NT2/D1 (cell line): ENCODE measurements at regions not wholly inside any gene's neighbourhood (a gene's known extent, or its start where the extent isn't known, plus 50 kb on each side); places are given as distances from the start of the nearest gene placed in this dataset.

Experiments
- SUZ12 ChIP-seq: IDR thresholded peaks from 2 replicates; pipeline ENCODE4 v1.6.1; 2011; ENCODE audit not compliant: insufficient read length, insufficient read depth; ENCODE audit errors: extremely low read depth
- YY1 ChIP-seq: IDR thresholded peaks from 2 replicates; pipeline ENCODE4 v1.6.1; 2011; ENCODE audit not compliant: insufficient read length, insufficient read depth
- ZNF274 ChIP-seq: IDR thresholded peaks from 2 replicates; pipeline ENCODE4 v1.6.1; 2011; ENCODE audit warnings: mild to moderate bottlenecking, low read depth, low read length

DNA sequence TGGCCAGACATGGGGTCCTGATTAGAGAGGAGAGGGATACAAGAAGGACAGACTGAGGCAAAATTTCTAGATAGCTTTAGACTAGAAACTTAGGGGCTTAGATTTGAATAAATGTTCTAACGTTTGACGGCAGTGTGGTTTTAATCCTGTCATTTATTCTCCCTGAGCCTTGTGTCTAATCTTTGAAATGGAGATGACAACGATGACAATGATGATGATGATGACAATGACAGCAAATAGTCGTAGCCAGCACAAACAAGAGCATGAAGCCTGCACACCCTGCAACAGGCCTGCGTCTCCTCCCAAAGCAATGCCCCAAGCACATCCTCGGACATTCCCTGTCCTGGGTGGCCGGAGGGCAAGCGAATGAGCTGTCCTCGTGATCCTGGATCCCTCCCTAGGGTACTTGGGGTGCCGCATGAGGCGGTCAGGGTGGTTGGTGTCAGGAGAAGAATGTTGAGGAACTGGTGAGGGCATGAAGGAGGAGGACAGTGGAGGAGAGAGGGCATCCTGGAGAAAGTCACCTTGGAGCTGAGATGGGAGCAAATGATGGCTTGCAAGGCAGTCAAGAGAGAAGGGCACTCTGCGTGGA, 502.1 kb upstream of the B3GAT1 start:
- no peak for TF ChIP-seq YY1
- no peak for TF ChIP-seq SUZ12
- TF ChIP-seq ZNF274: no peak
